ENCODE measurements at regions not wholly inside any gene's neighbourhood (a gene's known extent, or its start where the extent isn't known, plus 50 kb on each side); places are given as distances from the start of the nearest gene placed in this dataset.
"Not testable (repeated sequence)": the region's sequence is repeated elsewhere in the genome, so short reads cannot be mapped to it uniquely, and the experiment has no call there.

DNA sequence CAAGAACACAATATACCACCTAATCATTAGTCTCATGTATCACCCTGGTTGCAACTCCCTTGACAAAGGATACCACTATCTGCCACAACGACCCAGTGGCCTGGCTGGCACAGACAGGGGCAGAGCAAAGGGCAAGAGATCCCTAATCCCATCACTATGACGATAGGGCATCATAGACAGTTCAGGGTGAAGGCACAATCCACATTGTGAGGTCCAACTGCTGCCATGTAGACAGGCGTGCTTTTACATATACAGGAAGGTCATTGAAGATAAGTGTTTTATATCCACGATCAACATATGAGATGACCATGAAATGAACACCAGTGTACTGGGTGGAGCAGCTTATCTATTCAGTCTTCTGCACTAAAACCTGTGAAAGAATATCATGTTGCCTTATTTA lies 94.6 kb downstream of the IGLL1 start:
- TF ChIP-seq POLR2A (IDR thresholded peaks at IDR 0.05): no peak
- H3K4me3 ChIP-seq: no peak overlapping the region
- no peaks in the 10 kb centered on the region for H3K4me1 ChIP-seq
- no peaks in the 10 kb centered on the region for H3K36me3 ChIP-seq
- WGBS, 5 donors: 67 to 82% (median 72%) methylated on average over 4 of the region's 4 CpGs
- H3K27ac ChIP-seq: no peak overlapping the region
- no peak for DNase-seq
- intact Hi-C loops (cut with DNase I; ENCODE audit: low total_unique reads): no loop called here
- peaks cover 0 to 8% (median 0%) of the 10 kb centered on the region in 3 donors for H3K27me3 ChIP-seq
- H3K9me3 ChIP-seq: no peaks in the 10 kb centered on the region

DNA sequence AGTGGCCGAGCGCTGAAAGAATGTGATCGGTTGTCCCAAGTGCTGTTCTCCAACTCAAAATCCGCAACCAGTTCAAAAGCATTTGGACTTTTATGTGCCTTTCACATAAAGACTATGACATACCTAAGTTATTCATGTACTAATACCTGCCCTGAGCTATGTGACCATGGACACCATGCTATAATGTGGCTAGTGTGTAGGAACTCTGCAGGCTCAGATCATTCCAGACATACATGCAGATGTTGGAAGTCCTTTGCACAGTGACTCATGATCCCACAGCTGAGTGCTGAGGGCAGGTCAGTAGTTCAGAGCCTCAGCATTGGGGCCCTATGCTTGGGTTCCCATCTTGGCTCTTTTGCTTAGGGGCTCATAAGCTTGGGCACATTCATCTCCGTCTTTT lies 95.4 kb downstream of the IGLL1 start:
- H3K36me3 ChIP-seq: no peaks in the 10 kb centered on the region
- no peak overlapping the region for H3K4me3 ChIP-seq
- no peaks in the 10 kb centered on the region for H3K4me1 ChIP-seq
- WGBS, 5 donors: 92 to 99% (median 95%) methylated on average over 5 of the region's 5 CpGs
- TF ChIP-seq, protein P1, sequence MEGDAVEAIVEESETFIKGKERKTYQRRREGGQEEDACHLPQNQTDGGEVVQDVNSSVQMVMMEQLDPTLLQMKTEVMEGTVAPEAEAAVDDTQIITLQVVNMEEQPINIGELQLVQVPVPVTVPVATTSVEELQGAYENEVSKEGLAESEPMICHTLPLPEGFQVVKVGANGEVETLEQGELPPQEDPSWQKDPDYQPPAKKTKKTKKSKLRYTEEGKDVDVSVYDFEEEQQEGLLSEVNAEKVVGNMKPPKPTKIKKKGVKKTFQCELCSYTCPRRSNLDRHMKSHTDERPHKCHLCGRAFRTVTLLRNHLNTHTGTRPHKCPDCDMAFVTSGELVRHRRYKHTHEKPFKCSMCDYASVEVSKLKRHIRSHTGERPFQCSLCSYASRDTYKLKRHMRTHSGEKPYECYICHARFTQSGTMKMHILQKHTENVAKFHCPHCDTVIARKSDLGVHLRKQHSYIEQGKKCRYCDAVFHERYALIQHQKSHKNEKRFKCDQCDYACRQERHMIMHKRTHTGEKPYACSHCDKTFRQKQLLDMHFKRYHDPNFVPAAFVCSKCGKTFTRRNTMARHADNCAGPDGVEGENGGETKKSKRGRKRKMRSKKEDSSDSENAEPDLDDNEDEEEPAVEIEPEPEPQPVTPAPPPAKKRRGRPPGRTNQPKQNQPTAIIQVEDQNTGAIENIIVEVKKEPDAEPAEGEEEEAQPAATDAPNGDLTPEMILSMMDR (IDR thresholded peaks at IDR 0.05): no peak
- no peak for TF ChIP-seq POLR2AphosphoS5 (IDR thresholded peaks at IDR 0.05)
- no peak for TF ChIP-seq EP300 (IDR thresholded peaks at IDR 0.05)
- no peak for TF ChIP-seq POLR2A (IDR thresholded peaks at IDR 0.05)
- no peaks in the 10 kb centered on the region for H3K9me3 ChIP-seq
- H3K27me3 ChIP-seq: peaks cover 0 to 8% (median 0%) of the 10 kb centered on the region in 3 donors
- no peak for DNase-seq
- H3K27ac ChIP-seq: no peak overlapping the region
- intact Hi-C loops (cut with DNase I; ENCODE audit: low total_unique reads): no loop called here

DNA sequence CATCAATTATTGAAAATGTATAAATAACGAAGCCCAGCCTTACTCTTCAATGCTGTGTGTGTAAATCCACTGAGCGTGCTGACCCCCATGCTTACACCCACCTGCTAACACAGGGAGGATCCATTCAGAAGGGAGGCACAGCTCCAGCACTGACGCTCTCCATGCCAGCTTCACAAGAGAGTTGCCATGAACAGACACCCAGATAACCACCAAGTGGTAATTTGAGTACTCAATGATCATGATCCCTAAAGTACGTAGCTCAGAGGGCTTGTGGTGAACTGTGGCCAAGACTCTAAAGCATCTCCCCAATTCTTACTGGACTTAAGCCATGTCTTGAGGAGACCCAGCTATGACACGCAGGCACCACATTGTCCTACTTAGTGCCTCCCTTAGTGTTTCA lies 98.7 kb downstream of the IGLL1 start:
- 81 to 94% (median 90%) methylated on average over 4 to 5 of the region's 5 CpGs for WGBS, 5 donors
- intact Hi-C loops (cut with DNase I; ENCODE audit: low total_unique reads): no loop called here
- no peak for DNase-seq
- peaks cover 0 to 8% (median 0%) of the 10 kb centered on the region in 3 donors for H3K27me3 ChIP-seq
- H3K4me1 ChIP-seq: no peaks in the 10 kb centered on the region
- no peaks in the 10 kb centered on the region for H3K9me3 ChIP-seq
- TF ChIP-seq EP300 (IDR thresholded peaks at IDR 0.05): no peak
- no peak for TF ChIP-seq POLR2A (IDR thresholded peaks at IDR 0.05)
- TF ChIP-seq POLR2AphosphoS5 (IDR thresholded peaks at IDR 0.05): no peak
- TF ChIP-seq, protein P1 (IDR thresholded peaks at IDR 0.05): no peak
- H3K36me3 ChIP-seq: no peaks in the 10 kb centered on the region
- H3K27ac ChIP-seq: no peak overlapping the region
- no peak overlapping the region for H3K4me3 ChIP-seq

DNA sequence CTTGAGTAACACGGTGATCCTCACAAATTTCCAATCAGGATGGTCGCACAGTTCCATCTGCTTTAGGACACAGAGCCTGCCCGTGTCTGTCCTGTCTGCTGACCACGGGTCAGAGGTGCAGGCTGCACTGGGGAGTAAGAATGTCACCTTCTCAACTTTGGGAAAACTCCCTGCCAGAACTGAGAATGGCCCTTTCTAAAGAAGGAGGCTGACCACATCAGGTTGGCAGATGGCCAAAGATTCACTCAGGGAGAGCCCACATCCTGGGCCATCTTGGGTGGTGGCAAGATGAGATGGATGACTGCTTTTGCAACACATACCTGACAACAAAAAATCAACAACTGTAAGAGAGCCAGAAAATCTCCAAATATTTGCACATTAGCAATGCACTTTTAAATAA lies 101.9 kb downstream of the IGLL1 start:
- no peak for DNase-seq
- 63 to 79% (median 70%) methylated on average over 4 of the region's 4 CpGs for WGBS, 5 donors

DNA sequence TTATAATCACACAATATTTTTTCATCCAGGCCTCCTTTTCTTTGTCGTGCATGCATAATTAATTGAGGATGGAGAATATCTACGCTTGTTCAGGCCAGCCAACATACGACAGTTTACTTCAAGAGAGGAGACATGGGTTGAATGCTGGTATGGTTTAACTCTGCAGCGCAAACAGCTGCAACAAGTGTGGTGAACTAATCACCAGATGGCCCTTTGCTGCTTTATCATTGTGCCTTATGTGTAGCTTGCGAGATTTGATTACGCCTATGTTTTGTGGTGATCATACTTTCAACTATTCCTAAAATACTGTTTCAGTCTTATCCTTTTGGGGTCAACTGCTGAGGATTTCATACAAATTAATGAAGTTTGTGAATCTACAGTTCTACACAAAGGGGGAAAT lies 105.6 kb downstream of the IGLL1 start:
- H3K4me1 ChIP-seq; H3K27me3 ChIP-seq; H3K4me3 ChIP-seq; H3K36me3 ChIP-seq; H3K27ac ChIP-seq; intact Hi-C loops (cut with DNase I; ENCODE audit: low total_unique reads); H3K9me3 ChIP-seq: not testable (repeated sequence)
- 80 to 88% (median 82%) methylated on average over 6 of the region's 6 CpGs for WGBS, 5 donors
- DNase-seq: peak in 1 of 2 donors; percentile 35

More for the DNA sequence above, 101.9 kb downstream of the IGLL1 start:
- Histone ChIP-seq H3K4me3 (no peak overlapping the region), H3K27ac (no peak overlapping the region), H3K27me3 (no peaks in the 10 kb centered on the region), H3K4me1 (no peaks in the 10 kb centered on the region), H3K9me3 (no peaks in the 10 kb centered on the region), H3K36me3 (no peaks in the 10 kb centered on the region)
- intact Hi-C loops (cut with DNase I; ENCODE audit: low total_unique reads): no loop called here
- TF ChIP-seq, protein P1 (IDR thresholded peaks at IDR 0.05): no peak
- no peak for TF ChIP-seq POLR2A (IDR thresholded peaks at IDR 0.05)
- TF ChIP-seq POLR2AphosphoS5 (IDR thresholded peaks at IDR 0.05): no peak

All from stomach (tissue), 8 donors.